ENCODE measurements at regions not wholly inside any gene's neighbourhood (a gene's known extent, or its start where the extent isn't known, plus 50 kb on each side); places are given as distances from the start of the nearest gene placed in this dataset.

DNA sequence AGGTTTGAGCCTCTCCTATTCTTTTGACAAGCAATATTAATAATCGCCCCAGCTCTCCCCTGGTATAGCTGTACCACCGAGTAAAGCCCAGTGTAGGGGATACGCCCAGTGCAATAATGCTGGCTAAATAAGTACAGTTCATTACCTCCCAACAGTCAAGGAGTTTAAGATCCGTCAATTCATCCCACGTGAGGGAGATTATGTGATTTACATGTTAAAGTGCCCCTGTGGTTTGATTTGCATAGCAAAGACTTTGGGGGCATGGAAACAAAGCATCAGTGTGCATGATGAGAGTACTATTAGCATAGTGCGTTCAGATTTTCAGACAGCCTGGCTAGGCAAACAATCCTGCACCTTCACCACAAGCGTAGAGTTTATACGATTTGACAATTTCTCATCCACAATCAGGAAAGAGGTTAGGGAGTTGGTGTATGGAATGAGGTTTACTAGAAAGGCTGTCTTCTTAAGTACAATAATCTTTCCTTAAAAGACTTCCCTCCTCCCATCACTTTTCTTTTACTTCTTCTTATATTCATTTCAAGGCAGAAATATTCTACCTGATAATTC lies 754.0 kb downstream of the DIAPH3 start:
- Histone ChIP-seq H3K36me3 (no peaks in the 10 kb centered on the region), H3K27ac (no peak overlapping the region), H3K27me3 (no peaks in the 10 kb centered on the region), H3K4me1 (peaks cover 0 to 7% (median 3%) of the 10 kb centered on the region in 4 donors), H3K4me3 (no peak overlapping the region), H3K9me3 (peaks cover 0 to 9% (median 3%) of the 10 kb centered on the region in 4 donors)
- WGBS, 2 donors: 76 to 80% methylated on average over 8 of the region's 8 CpGs
- TF ChIP-seq POLR2A (IDR thresholded peaks at IDR 0.05): no peak
- TF ChIP-seq POLR2AphosphoS5 (IDR thresholded peaks at IDR 0.05): no peak
- no peak for TF ChIP-seq CTCF (IDR thresholded peaks at IDR 0.05)
- TF ChIP-seq EP300 (IDR thresholded peaks at IDR 0.05): no peak
- no peak for DNase-seq
- no peak for ATAC-seq (ENCODE audit: low FRiP score in 2 of 2)

DNA sequence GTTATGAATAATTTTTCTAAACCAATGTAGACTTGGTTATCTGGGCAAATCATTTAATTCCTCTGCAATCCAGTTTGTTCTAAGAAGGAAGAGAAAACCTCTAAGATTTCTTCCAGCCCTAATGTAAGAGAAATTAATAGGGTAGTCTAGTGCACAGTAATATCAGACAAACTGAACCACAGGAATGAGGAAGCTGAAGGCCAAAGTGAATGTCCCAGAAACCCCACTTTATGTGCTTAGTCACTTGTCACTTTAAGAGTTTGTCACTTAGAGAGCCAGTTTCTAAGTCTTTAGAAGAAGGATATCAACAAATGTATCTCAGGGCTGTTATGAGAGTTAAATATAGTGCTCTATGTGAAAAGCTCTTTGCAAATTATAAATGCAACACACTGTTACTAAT lies 750.6 kb downstream of the DIAPH3 start:
- H3K9me3 ChIP-seq: no peaks in the 10 kb centered on the region
- H3K36me3 ChIP-seq: no peaks in the 10 kb centered on the region
- no peak for DNase-seq
- no peak overlapping the region for H3K27ac ChIP-seq
- H3K27me3 ChIP-seq: no peaks in the 10 kb centered on the region
- H3K4me3 ChIP-seq: no peak overlapping the region
- no peak for ATAC-seq (ENCODE audit: low FRiP score in 2 of 2)
- H3K4me1 ChIP-seq: peaks cover 0 to 7% (median 3%) of the 10 kb centered on the region in 4 donors
- TF ChIP-seq EP300 (IDR thresholded peaks at IDR 0.05) (no peak), POLR2AphosphoS5 (IDR thresholded peaks at IDR 0.05) (no peak), POLR2A (IDR thresholded peaks at IDR 0.05) (no peak), CTCF (IDR thresholded peaks at IDR 0.05) (no peak)

- Histone ChIP-seq H3K4me3 (no peak overlapping the region), H3K4me1 (peaks cover 0 to 7% (median 3%) of the 10 kb centered on the region in 4 donors), H3K27ac (no peak overlapping the region), H3K9me3 (no peaks in the 10 kb centered on the region), H3K36me3 (no peaks in the 10 kb centered on the region), H3K27me3 (no peaks in the 10 kb centered on the region)
- no peak for TF ChIP-seq CTCF (IDR thresholded peaks at IDR 0.05)
- TF ChIP-seq POLR2AphosphoS5 (IDR thresholded peaks at IDR 0.05): no peak
- no peak for TF ChIP-seq POLR2A (IDR thresholded peaks at IDR 0.05)
- no peak for TF ChIP-seq EP300 (IDR thresholded peaks at IDR 0.05)
- WGBS, 2 donors: 76 to 78% methylated on average over 1 of the region's 1 CpG
- DNase-seq (no peak), ATAC-seq (ENCODE audit: low FRiP score in 2 of 2) (no peak)
Measured at GRCh38 chr13:59414006-59414405, 749.7 kb downstream of the DIAPH3 start.

DNA sequence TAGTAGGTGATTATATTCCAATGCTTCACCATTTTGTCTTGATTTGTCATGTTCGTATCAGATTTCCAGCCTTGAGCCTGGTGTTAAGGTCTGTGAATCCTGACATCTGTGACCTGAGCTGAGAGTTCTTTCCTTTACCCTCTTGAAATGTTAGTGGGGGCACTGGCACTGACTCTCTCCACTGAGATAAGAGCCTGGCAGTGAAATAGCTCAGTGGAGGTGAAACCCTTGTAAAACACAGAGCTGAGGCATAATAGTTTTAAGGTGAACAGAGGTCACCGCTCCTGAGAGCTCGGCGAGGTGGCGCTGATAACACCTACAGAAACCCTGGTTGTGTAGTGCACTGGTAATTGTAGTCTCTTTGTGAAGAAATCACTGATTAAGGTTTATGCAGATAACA lies 748.2 kb downstream of the DIAPH3 start:
- Histone ChIP-seq H3K9me3 (no peaks in the 10 kb centered on the region), H3K27ac (no peak overlapping the region), H3K36me3 (no peaks in the 10 kb centered on the region), H3K4me1 (no peaks in the 10 kb centered on the region), H3K4me3 (no peak overlapping the region), H3K27me3 (no peaks in the 10 kb centered on the region)
- no peak for ATAC-seq (ENCODE audit: low FRiP score in 2 of 2)
- no peak for DNase-seq
- WGBS, 2 donors: 78 to 83% methylated on average over 5 of the region's 5 CpGs
- TF ChIP-seq CTCF (IDR thresholded peaks at IDR 0.05) (no peak), POLR2A (IDR thresholded peaks at IDR 0.05) (no peak), POLR2AphosphoS5 (IDR thresholded peaks at IDR 0.05) (no peak), EP300 (IDR thresholded peaks at IDR 0.05) (no peak)

- Histone ChIP-seq H3K9me3 (no peaks in the 10 kb centered on the region), H3K27me3 (no peaks in the 10 kb centered on the region), H3K4me1 (no peaks in the 10 kb centered on the region), H3K4me3 (no peak overlapping the region), H3K36me3 (no peaks in the 10 kb centered on the region), H3K27ac (no peak overlapping the region)
- no peak for DNase-seq
- no peak for TF ChIP-seq POLR2AphosphoS5 (IDR thresholded peaks at IDR 0.05)
- TF ChIP-seq POLR2A (IDR thresholded peaks at IDR 0.05): no peak
- no peak for TF ChIP-seq CTCF (IDR thresholded peaks at IDR 0.05)
- TF ChIP-seq EP300 (IDR thresholded peaks at IDR 0.05): no peak
- no peak for ATAC-seq (ENCODE audit: low FRiP score in 2 of 2)
- 89 to 96% methylated on average over 2 of the region's 2 CpGs for WGBS, 2 donors
Measured at GRCh38 chr13:59416561-59416960, 747.2 kb downstream of the DIAPH3 start.

Measured in upper lobe of left lung (tissue), 6 donors.